ENCODE measurements at regions not wholly inside any gene's neighbourhood (a gene's known extent, or its start where the extent isn't known, plus 50 kb on each side); places are given as distances from the start of the nearest gene placed in this dataset.
"Not testable (repeated sequence)": the region's sequence is repeated elsewhere in the genome, so short reads cannot be mapped to it uniquely, and the experiment has no call there.

DNA sequence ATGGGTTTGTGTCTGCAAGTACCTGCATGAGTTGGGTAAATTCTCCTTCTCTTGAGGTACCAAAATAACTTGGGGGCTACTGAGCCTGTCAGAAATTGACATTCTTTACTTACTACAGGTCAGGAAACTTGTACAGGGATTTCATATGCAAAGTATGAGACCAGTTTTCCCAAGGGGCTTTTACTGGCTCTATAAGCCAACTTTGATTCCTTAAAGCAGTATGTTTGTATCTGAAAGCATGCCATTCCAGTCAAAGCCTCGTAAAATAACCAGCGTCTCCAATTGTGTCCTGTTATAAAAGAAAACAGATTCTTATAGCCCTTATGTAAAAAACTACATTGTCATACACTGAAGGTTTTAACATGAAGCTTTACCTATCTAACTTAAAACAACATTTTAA lies 90.2 kb downstream of the ZNF467 start:
- Histone ChIP-seq H3K9me3 (peaks cover 0 to 13% (median 0%) of the 10 kb centered on the region in 12 donors), H3K27ac (no peak overlapping the region), H3K27me3 (peaks cover 0 to 22% (median 0%) of the 10 kb centered on the region in 9 donors), H3K4me3 (no peak overlapping the region), H3K4me1 (no peaks in the 10 kb centered on the region), H3K36me3 (no peaks in the 10 kb centered on the region)
- ATAC-seq (no peak), DNase-seq (no peak)
- intact Hi-C loops (cut with DNase I) = no loop called here
- TF ChIP-seq POLR2A (IDR thresholded peaks at IDR 0.05) (no peak), CTCF (IDR thresholded peaks at IDR 0.05) (no peak)
- 57 to 76% (median 70%) methylated on average over 2 of the region's 2 CpGs for WGBS, 4 donors

DNA sequence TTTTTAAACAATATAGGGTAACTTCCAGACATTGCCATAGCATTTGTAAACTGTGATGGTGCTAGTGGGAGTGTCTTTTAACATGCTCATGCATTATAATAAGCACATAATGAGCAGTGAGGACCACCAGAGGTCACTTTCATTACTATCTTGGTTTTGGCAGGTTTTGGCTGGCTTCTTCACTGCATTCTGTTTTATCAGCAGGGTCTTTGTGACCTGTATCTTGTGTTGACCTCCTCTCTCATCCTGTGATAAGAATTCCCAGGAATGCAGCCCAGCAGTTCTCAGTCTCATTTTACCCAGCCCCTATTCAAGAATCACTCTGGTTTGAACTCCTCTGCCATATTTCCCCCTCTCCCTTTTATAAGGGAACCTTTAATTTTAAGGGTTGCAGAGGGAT lies 91.3 kb downstream of the ZNF467 start:
- Histone ChIP-seq H3K27ac (no peak overlapping the region), H3K9me3 (peaks cover 0 to 13% (median 0%) of the 10 kb centered on the region in 12 donors), H3K4me3 (no peak overlapping the region), H3K36me3 (no peaks in the 10 kb centered on the region), H3K27me3 (peaks cover 0 to 22% (median 3%) of the 10 kb centered on the region in 9 donors), H3K4me1 (no peaks in the 10 kb centered on the region)
- intact Hi-C loops (cut with DNase I) = no loop called here
- TF ChIP-seq POLR2A (IDR thresholded peaks at IDR 0.05) (no peak), CTCF (IDR thresholded peaks at IDR 0.05) (no peak)
- no peak for DNase-seq
- ATAC-seq = no peak

GRCh38 chr7:149681274-149681673 lies 92.1 kb downstream of the ZNF467 start:
- Histone ChIP-seq H3K4me3 (no peak overlapping the region), H3K9me3 (peaks cover 0 to 13% (median 0%) of the 10 kb centered on the region in 12 donors), H3K4me1 (no peaks in the 10 kb centered on the region), H3K27ac (no peak overlapping the region), H3K36me3 (no peaks in the 10 kb centered on the region), H3K27me3 (peaks cover 0 to 22% (median 3%) of the 10 kb centered on the region in 9 donors)
- DNase-seq (no peak), ATAC-seq (no peak)
- TF ChIP-seq CTCF (IDR thresholded peaks at IDR 0.05) (no peak), POLR2A (IDR thresholded peaks at IDR 0.05) (no peak)
- intact Hi-C loops (cut with DNase I) = no loop called here
- WGBS, 4 donors = 47 to 64% (median 55%) methylated on average over 1 of the region's 1 CpG

- H3K27ac ChIP-seq = no peak overlapping the region
- no peak overlapping the region for H3K4me3 ChIP-seq
- TF ChIP-seq CTCF (IDR thresholded peaks at IDR 0.05) = no peak
- no peak for TF ChIP-seq POLR2A (IDR thresholded peaks at IDR 0.05)
- no peaks in the 10 kb centered on the region for H3K36me3 ChIP-seq
- peaks cover 0 to 22% (median 3%) of the 10 kb centered on the region in 9 donors for H3K27me3 ChIP-seq
- 72 to 75% (median 75%) methylated on average over 2 of the region's 2 CpGs for WGBS, 4 donors
- ATAC-seq (no peak), DNase-seq (no peak)
- intact Hi-C loops (cut with DNase I) = no loop called here
- H3K4me1 ChIP-seq = no peaks in the 10 kb centered on the region
- H3K9me3 ChIP-seq = peaks cover 0 to 13% (median 0%) of the 10 kb centered on the region in 12 donors
Observed at GRCh38 chr7:149680331-149681025, 92.9 kb downstream of the ZNF467 start.

- Histone ChIP-seq H3K27me3 (peaks cover 0 to 12% (median 0%) of the 10 kb centered on the region in 9 donors), H3K4me1 (peaks cover 0 to 11% (median 5%) of the 10 kb centered on the region in 12 donors)
- intact Hi-C loops (cut with DNase I) = loop anchor here in 1 of 10 donors (5.0 kb wide), 1 partner anchor 67 kb away; no protein-coding TSS in a partner anchor
- not testable (repeated sequence) for ATAC-seq, H3K27ac ChIP-seq, H3K4me3 ChIP-seq, DNase-seq, H3K36me3 ChIP-seq, H3K9me3 ChIP-seq
- 82 to 89% (median 85%) methylated on average over 7 to 10 of the region's 10 CpGs for WGBS, 4 donors
Observed at GRCh38 chr7:149674728-149675385, 98.5 kb downstream of the ZNF467 start.
